ENCODE measurements at regions not wholly inside any gene's neighbourhood (a gene's known extent, or its start where the extent isn't known, plus 50 kb on each side); places are given as distances from the start of the nearest gene placed in this dataset.

DNA sequence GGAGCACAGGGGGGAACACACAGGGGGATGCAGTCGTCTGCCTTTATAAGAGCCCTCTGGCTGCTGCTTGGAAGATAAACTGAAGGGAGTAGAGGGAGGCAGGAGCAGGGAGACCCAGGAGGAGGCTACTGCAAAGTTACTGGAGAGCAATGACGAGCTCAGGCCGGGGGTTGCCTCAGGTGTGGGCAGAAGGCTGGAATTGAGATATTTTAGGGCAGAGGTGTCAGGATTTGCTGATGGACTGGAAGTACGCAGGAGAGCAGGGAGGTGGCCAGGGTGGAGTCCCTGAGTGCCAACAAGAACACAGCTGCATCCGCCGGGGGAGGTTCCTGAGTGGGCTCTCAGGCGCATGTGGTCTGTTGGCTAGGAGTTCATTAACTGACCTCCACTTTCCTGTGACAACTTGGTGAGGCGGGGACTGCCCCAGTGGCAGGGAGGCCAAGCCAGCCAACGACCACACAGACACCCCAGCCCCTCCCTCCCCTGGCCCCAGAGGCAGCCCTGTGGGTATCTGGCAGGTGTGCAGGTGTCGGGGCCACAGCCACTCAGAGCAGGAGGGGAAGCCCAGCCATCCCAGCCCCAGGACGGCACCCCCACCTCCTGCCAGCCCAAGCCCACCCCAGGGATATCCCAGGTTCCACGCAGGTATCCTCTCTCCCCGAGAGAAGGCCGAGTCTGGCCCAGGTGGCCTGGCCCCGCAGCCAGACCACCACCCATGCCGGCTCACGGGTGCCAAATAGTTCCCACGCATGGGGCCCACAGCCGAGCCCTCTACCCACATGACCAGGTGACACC lies 85.4 kb downstream of the NCOR2 start:
- TF ChIP-seq, protein P1, sequence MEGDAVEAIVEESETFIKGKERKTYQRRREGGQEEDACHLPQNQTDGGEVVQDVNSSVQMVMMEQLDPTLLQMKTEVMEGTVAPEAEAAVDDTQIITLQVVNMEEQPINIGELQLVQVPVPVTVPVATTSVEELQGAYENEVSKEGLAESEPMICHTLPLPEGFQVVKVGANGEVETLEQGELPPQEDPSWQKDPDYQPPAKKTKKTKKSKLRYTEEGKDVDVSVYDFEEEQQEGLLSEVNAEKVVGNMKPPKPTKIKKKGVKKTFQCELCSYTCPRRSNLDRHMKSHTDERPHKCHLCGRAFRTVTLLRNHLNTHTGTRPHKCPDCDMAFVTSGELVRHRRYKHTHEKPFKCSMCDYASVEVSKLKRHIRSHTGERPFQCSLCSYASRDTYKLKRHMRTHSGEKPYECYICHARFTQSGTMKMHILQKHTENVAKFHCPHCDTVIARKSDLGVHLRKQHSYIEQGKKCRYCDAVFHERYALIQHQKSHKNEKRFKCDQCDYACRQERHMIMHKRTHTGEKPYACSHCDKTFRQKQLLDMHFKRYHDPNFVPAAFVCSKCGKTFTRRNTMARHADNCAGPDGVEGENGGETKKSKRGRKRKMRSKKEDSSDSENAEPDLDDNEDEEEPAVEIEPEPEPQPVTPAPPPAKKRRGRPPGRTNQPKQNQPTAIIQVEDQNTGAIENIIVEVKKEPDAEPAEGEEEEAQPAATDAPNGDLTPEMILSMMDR (IDR thresholded peaks at IDR 0.05) = no peak
- TF ChIP-seq POLR2A (IDR thresholded peaks at IDR 0.05) = no peak
- TF ChIP-seq POLR2AphosphoS5 (IDR thresholded peaks at IDR 0.05) = no peak
